Brain microvascular endothelial cell (primary cell): ENCODE measurements at regions not wholly inside any gene's neighbourhood (a gene's known extent, or its start where the extent isn't known, plus 50 kb on each side); places are given as distances from the start of the nearest gene placed in this dataset.

ENCODE experiments used
- DNase-seq: peaks from one replicate; pipeline ENCODE4 v3.0.0-alpha.2; 2020
- H3K27ac ChIP-seq: fragments of 250-450 bp; sonication (Bioruptor Pico); 2 replicates; pipeline ENCODE4 v1.5.1; 2020; ENCODE audit warnings: mild to moderate bottlenecking, moderate library complexity
- H3K27me3 ChIP-seq: fragments of 250-450 bp; sonication (Bioruptor Pico); replicated peaks from 2 replicates; pipeline ENCODE4 v1.5.1; 2020; ENCODE audit warnings: mild to moderate bottlenecking
- H3K36me3 ChIP-seq: fragments of 250-450 bp; sonication (Bioruptor Pico); replicated peaks from 2 replicates; pipeline ENCODE4 v1.5.1; 2020; ENCODE audit warnings: mild to moderate bottlenecking
- H3K4me3 ChIP-seq: 2 replicates; pipeline ENCODE4 v1.5.1; 2011; ENCODE audit warnings: low read depth, mild to moderate bottlenecking, control low read depth, low read length, moderate library complexity
- CTCF ChIP-seq: IDR thresholded peaks from 2 replicates; pipeline ENCODE4 v1.5.1; 2011; ENCODE audit warnings: low read depth, mild to moderate bottlenecking, moderate library complexity, low read length, control low read depth, inconsistent platforms; ENCODE audit errors: missing control alignments
- in situ Hi-C: cut with HindIII; loops from 2 replicates; pipeline ENCODE4 v1.10.0; 2017; ENCODE audit warnings: low sequenced_read_pairs, low pct_ligation_motif_present

- no peak for DNase-seq
- no peak for TF ChIP-seq CTCF
- H3K27me3 ChIP-seq = no peaks in the 10 kb centered on the region
- H3K4me3 ChIP-seq = no peak overlapping the region
- no peak overlapping the region for H3K27ac ChIP-seq
- no peaks in the 10 kb centered on the region for H3K36me3 ChIP-seq
- in situ Hi-C loops = no loop called here
Measured at GRCh38 chr7:50842041-50842440, 59.3 kb upstream of the GRB10 start.

- no peaks in the 10 kb centered on the region for H3K36me3 ChIP-seq
- H3K4me3 ChIP-seq = no peak overlapping the region
- peak overlapping the region; percentile 95 for H3K27ac ChIP-seq
- in situ Hi-C loops = no loop called here
- TF ChIP-seq CTCF = no peak
- DNase-seq = peak; percentile 96
- no peaks in the 10 kb centered on the region for H3K27me3 ChIP-seq
Measured at GRCh38 chr7:50838675-50839377, 56.1 kb upstream of the GRB10 start.

GRCh38 chr7:50837965-50838364 is 55.3 kb upstream of the GRB10 start:
- DNase-seq = peak; percentile 96
- in situ Hi-C loops = no loop called here
- Histone ChIP-seq H3K27ac (peak overlapping the region; percentile 95), H3K4me3 (no peak overlapping the region), H3K27me3 (no peaks in the 10 kb centered on the region), H3K36me3 (no peaks in the 10 kb centered on the region)
- TF ChIP-seq CTCF = no peak

DNA sequence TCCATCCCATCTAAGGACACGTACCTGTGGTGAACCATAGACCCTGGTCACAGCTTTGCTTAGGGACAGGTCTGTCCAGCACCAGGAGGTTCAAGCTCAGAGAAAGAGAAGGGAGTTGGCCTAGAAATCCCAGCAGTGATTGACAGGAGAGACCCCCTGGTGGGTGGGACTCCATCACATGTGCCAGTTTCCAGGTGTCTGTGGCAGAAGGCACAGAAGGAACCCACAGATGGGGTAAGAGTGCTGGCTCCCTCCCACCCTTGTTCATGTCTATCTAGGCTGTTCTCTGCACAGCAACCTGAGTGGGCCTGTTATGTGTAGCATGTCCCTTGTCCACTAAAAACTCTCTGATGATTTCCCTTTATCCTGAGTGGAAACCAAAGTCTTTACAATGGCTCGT is 54.0 kb upstream of the GRB10 start:
- Histone ChIP-seq H3K27ac (no peak overlapping the region), H3K36me3 (no peaks in the 10 kb centered on the region), H3K27me3 (no peaks in the 10 kb centered on the region), H3K4me3 (no peak overlapping the region)
- DNase-seq = no peak
- TF ChIP-seq CTCF = no peak
- in situ Hi-C loops = no loop called here

- TF ChIP-seq CTCF = no peak
- Histone ChIP-seq H3K27me3 (no peaks in the 10 kb centered on the region), H3K27ac (no peak overlapping the region), H3K4me3 (no peak overlapping the region), H3K36me3 (no peaks in the 10 kb centered on the region)
- DNase-seq = no peak
- in situ Hi-C loops = no loop called here
Measured at GRCh38 chr7:50835156-50835555, 52.5 kb upstream of the GRB10 start.

DNA sequence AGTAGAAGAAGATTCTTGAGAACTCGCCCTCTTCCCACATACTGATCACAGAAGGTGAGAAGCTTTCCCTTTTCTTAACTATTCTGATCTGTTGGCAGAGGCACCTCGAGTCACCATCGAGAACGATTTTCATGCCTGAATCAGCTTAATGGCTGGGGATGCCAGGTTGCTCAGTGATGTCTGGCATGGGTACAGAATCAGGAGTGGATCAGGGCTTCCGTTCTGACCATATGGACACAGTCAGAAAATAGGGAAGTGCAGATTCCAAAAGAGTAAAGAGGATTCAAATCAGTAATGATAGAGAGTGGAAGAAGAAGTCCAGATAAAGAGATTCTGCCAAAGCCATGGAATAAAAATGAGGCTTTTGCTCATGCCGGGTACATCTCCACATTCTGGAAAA is 52.0 kb upstream of the GRB10 start:
- H3K36me3 ChIP-seq = no peaks in the 10 kb centered on the region
- in situ Hi-C loops = no loop called here
- H3K27ac ChIP-seq = no peak overlapping the region
- no peak for DNase-seq
- no peak overlapping the region for H3K4me3 ChIP-seq
- H3K27me3 ChIP-seq = no peaks in the 10 kb centered on the region
- no peak for TF ChIP-seq CTCF
